HepG2 (cell line): ENCODE measurements at regions not wholly inside any gene's neighbourhood (a gene's known extent, or its start where the extent isn't known, plus 50 kb on each side); places are given as distances from the start of the nearest gene placed in this dataset.

ENCODE experiments used
- ATAC-seq: fragments of 200-7000 bp; cut with Tn5 transposase; 3 replicates; pipeline ENCODE4 v1.9.1; 2020; ENCODE audit warnings: mild to moderate bottlenecking, moderate library complexity
- BruUV-seq: library from RNA; stranded (reverse); fragments of 400-500 nt; replicated peaks from 2 replicates; lab custom pipeline; 2021; lab: Mats Ljungman, UMichigan
- CTCF ChIA-PET: fragments of 300-600 bp; formaldehyde crosslinking; extraction: SDS; loops from one replicate; lab custom pipeline; 2021; ENCODE audit warnings: low total read pairs, inconsistent platforms, low intra/inter-chr PET ratio; lab: Yijun Ruan, JAX
- POLR2A ChIA-PET: fragments of 350-600 bp; sonication (Branson Sonifier 250); formaldehyde crosslinking; loops from one replicate; lab custom pipeline; 2020; ENCODE audit warnings: antibody characterized with exemption, inconsistent platforms; lab: Yijun Ruan, JAX
- DNase-seq: peaks from one replicate; pipeline ENCODE4 v3.0.0-alpha.2; 2015; ENCODE audit warnings: low spot score
- FAIRE-seq: peaks from 3 replicates; lab custom pipeline; 2011; peaks lifted over from hg19 to GRCh38; lab: Jason Lieb, UNC
- H2AFZ ChIP-seq: one replicate; pipeline ENCODE4 v1.6.1; 2011; ENCODE audit warnings: low read length, inconsistent platforms
- H3K27ac ChIP-seq: fragments of 300-600 bp; 3 replicates; pipeline ENCODE4 v1.8.0; 2011; ENCODE audit warnings: mixed run types, mild to moderate bottlenecking, mixed read lengths, low read length, inconsistent platforms; ENCODE audit not compliant: insufficient read depth; ENCODE audit errors: extremely low read length
- H3K27me3 ChIP-seq, 2 experiments: fragments of 200-600 bp in 1 of 2; 2 replicates in 1 of 2; 3 replicates in 1 of 2; pipeline versions ENCODE4 v1.6.0 to v1.8.0; 2011; ENCODE audit warnings: low read length in 2 of 2, mild to moderate bottlenecking in 2 of 2, moderate library complexity in 2 of 2, inconsistent platforms in 1 of 2; ENCODE audit not compliant: insufficient read depth in 2 of 2, control insufficient read depth in 1 of 2
- H3K36me3 ChIP-seq, 2 experiments: fragments of 200-600 bp in 1 of 2; replicated peaks in 1 of 2; 2 replicates in 1 of 2; 3 replicates in 1 of 2; pipeline versions ENCODE4 v1.5.1 to v1.8.0; 2011; ENCODE audit warnings: low read length in 2 of 2, inconsistent platforms in 1 of 2; ENCODE audit not compliant: insufficient read depth in 2 of 2, control insufficient read depth in 1 of 2
- H3K4me1 ChIP-seq: 2 replicates; pipeline ENCODE4 v1.5.1; 2012; ENCODE audit warnings: low read length, inconsistent platforms; ENCODE audit not compliant: insufficient read depth
- H3K4me2 ChIP-seq: 2 replicates; pipeline ENCODE4 v1.6.0; 2011; ENCODE audit warnings: low read depth, low read length, inconsistent platforms
- H3K4me3 ChIP-seq, 3 experiments: fragments of 200-600 bp in 1 of 3; sonication (generic), shearing (Covaris generic) in 1 of 3; replicated peaks in 1 of 3; 2 replicates each; pipeline ENCODE4 v1.5.1; 2011 to 2016; ENCODE audit warnings: low read length in 3 of 3, inconsistent platforms in 2 of 3, low read depth in 2 of 3, mild to moderate bottlenecking in 2 of 3, control low read depth in 1 of 3, mixed read lengths in 1 of 3; ENCODE audit not compliant: insufficient read depth in 1 of 3
- H3K79me2 ChIP-seq: one replicate; pipeline ENCODE4 v1.6.1; 2011; ENCODE audit warnings: low read length, inconsistent platforms; ENCODE audit not compliant: insufficient read depth
- H3K9ac ChIP-seq: 2 replicates; pipeline ENCODE4 v1.6.0; 2011; ENCODE audit warnings: mild to moderate bottlenecking, low read depth, low read length, inconsistent platforms; ENCODE audit not compliant: insufficient read depth
- H3K9me3 ChIP-seq: 2 replicates; pipeline ENCODE4 v1.5.1; 2012; ENCODE audit warnings: mild to moderate bottlenecking, low read length
- H4K20me1 ChIP-seq: 2 replicates; pipeline ENCODE4 v1.6.0; 2011; ENCODE audit warnings: inconsistent platforms, mild to moderate bottlenecking, low read length, moderate library complexity; ENCODE audit not compliant: insufficient read depth
- EP300 ChIP-seq, 3 experiments: sonication (generic) in 1 of 3; formaldehyde crosslinking in 1 of 3; IDR thresholded peaks; 2 replicates each; pipeline versions ENCODE4 v1.5.1 to v1.6.1; 2011 to 2020; ENCODE audit warnings: low read depth in 2 of 3, low read length in 2 of 3, borderline replicate concordance in 1 of 3, improper control_type of control experiment in 1 of 3, mild to moderate bottlenecking in 1 of 3, missing genetic modification reagents in 1 of 3, moderate library complexity in 1 of 3
- FOXO1 ChIP-seq: sonication (generic); formaldehyde crosslinking; IDR thresholded peaks from 2 replicates; pipeline ENCODE4 v1.4.0; 2020; ENCODE audit warnings: missing genetic modification reagents
- IRX3 ChIP-seq: sonication (generic); formaldehyde crosslinking; IDR thresholded peaks from 2 replicates; pipeline ENCODE4 v1.8.1; 2023; ENCODE audit warnings: mild to moderate bottlenecking, low read depth, missing genetic modification reagents, borderline replicate concordance
- PHF8 ChIP-seq: sonication (generic); formaldehyde crosslinking; IDR thresholded peaks from 2 replicates; pipeline ENCODE4 v1.5.0; 2020; ENCODE audit warnings: missing genetic modification reagents
- RAD51 ChIP-seq: fragments of 450-650 bp; IDR thresholded peaks from 2 replicates; pipeline ENCODE4 v1.6.1; 2016; ENCODE audit warnings: borderline replicate concordance
- RFX5 ChIP-seq: IDR thresholded peaks from 2 replicates; pipeline ENCODE4 v1.6.1; 2011; ENCODE audit warnings: low read depth, low read length, improper control_type of control experiment
- SP4 ChIP-seq: sonication (generic); formaldehyde crosslinking; IDR thresholded peaks from 2 replicates; pipeline ENCODE4 v1.8.1; 2023; ENCODE audit warnings: mild to moderate bottlenecking, missing genetic modification reagents
- ZFP82 ChIP-seq: sonication (generic); formaldehyde crosslinking; IDR thresholded peaks from 2 replicates; pipeline ENCODE4 v1.5.1; 2020; ENCODE audit warnings: mild to moderate bottlenecking, missing genetic modification reagents, borderline replicate concordance
- ZNF337 ChIP-seq: sonication (generic); formaldehyde crosslinking; IDR thresholded peaks from 2 replicates; pipeline ENCODE4 v1.5.1; 2020; ENCODE audit warnings: missing genetic modification reagents, low read depth, mild to moderate bottlenecking, borderline replicate concordance
- ZNF619 ChIP-seq: sonication (generic); formaldehyde crosslinking; IDR thresholded peaks from 2 replicates; pipeline ENCODE4 v1.4.0; 2020; ENCODE audit warnings: mild to moderate bottlenecking, missing genetic modification reagents
- in situ Hi-C: cut with HindIII; loops from 2 replicates; pipeline ENCODE4 v1.10.0; 2017; ENCODE audit warnings: low pct_unique_long_range_greater_than_20kb; ENCODE audit not compliant: extremely low pct_ligation_motif_present
- intact Hi-C: fragments of 100-400 bp; cut with micrococcal nuclease; formaldehyde crosslinking; loops from one replicate; pipeline ENCODE4 v1.10.0; 2022; ENCODE audit not compliant: unreplicated experiment

DNA sequence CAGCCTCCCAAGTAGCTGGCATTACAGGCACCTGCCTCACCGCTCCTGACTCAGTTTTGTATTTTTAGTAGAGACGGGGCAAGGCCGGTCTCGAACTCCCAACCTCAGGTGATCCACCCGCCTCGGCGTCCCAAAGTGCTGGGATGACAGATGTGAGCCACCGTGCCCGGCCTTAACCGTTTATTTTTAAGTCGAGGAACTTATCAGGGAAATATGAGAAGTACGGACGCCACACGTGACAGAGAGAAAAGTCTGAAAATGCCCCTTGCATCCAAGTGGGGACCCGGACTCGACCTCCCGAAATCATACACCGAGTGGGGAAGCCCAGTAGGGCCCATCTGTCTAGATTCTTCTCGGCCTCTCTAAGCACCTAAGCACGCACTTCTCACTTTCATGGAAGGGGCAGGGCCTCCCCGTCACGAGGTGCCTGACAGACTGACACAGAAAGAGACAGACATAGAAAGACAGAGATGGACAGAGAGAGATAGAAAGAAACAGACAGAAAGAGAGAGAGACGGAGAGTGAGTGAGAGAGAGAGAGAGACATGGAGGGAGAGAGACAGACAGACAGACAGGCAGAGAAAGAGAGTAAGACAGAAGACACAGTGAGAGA lies 756.5 kb upstream of the DEFB115 start (continued):
- TF ChIP-seq EP300 (IDR thresholded peaks at IDR 0.05; ENCODE audit: low read depth in 2 of 2, low read length in 2 of 2) (no peak), EP300 (CRISPR knock-in tag; IDR thresholded peaks at IDR 0.05; ENCODE audit: borderline replicate concordance) (no peak), PHF8 (CRISPR knock-in tag) (no peak), ZFP82 (CRISPR knock-in tag) (no peak), FOXO1 (CRISPR knock-in tag) (no peak), ZNF337 (CRISPR knock-in tag) (no peak), RFX5 (no peak), IRX3 (CRISPR knock-in tag) (no peak), ZNF619 (CRISPR knock-in tag) (no peak)

DNA sequence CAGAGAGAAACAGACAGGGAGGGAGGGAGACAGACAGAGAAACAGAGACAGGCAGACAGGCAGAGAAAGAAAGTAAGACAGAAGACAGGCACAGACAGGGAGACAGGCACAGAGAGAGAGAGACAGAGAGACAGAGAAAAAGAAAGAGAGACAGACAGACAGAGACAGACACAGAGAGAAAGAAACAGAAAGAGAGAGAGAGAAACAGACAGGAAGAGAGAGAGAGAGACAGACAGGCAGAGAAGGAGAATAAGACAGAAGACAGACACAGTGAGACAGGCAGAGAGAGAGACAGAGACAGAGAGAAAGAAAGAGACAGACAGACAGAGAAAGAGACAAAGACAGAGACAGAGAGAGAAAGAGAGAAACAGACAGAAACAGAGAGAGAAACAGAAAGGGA lies 754.8 kb upstream of the DEFB115 start:
- no TSS peak for BruUV-seq
- no peak for DNase-seq
- no peaks in the 10 kb centered on the region for H3K79me2 ChIP-seq
- H3K27ac ChIP-seq: no peak overlapping the region
- H3K4me1 ChIP-seq: no peaks in the 10 kb centered on the region
- no peak for ATAC-seq
- H2AFZ ChIP-seq: no peak overlapping the region
- in situ Hi-C loops: no loop called here
- intact Hi-C loops: loop anchor here (5.0 kb wide), 1 partner anchor 215 kb away; no protein-coding TSS in a partner anchor
- TF ChIP-seq SP4 (CRISPR knock-in tag) (no peak), RAD51 (0 out of 2 replicates have a peak, but pooled peaks have one; percentile 1)
- H3K27me3 ChIP-seq: no peaks in the 10 kb centered on the region; a peak in 1 of 5 replicates
- FAIRE-seq: no peak
- H3K4me3 ChIP-seq: no peak overlapping the region
- CTCF ChIA-PET: no interaction called here
- H4K20me1 ChIP-seq: no peaks in the 10 kb centered on the region
- POLR2A ChIA-PET: no interaction called here
- H3K36me3 ChIP-seq: no peaks in the 10 kb centered on the region
- no peak overlapping the region for H3K4me2 ChIP-seq
- peaks cover 6% of the 10 kb centered on the region; the same call in 1 of the 2 replicates for H3K9me3 ChIP-seq
- H3K9ac ChIP-seq: no peak overlapping the region
